ENCODE measurements at regions not wholly inside any gene's neighbourhood (a gene's known extent, or its start where the extent isn't known, plus 50 kb on each side); places are given as distances from the start of the nearest gene placed in this dataset.

DNA sequence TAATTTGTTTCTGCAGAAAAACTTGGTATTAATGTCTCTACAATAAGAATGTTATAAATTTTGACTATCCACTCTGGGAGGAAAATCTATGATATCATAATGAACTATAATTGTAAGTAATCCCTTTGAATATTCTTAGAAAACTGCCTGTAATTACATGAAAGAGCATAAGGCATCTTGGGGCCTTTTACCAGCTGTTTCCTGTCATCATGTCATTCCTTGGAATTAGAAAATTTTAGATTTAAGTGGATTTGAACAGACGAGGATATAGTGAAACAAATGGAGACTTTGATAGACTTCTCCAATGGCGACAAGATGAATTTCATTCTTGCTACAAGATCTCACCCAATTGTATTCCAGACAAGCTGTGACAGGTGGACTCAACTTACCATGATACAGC is 423.4 kb upstream of the FLRT2 start:
- Histone ChIP-seq H3K4me1 (ENCODE audit: insufficient read depth) (no peaks in the 10 kb centered on the region), H3K27me3 (no peaks in the 10 kb centered on the region), H2AFZ (no peak overlapping the region), H3K4me3 (no peak overlapping the region), H3K9me2 (replicated peaks; ENCODE audit: insufficient read depth) (no peaks in the 10 kb centered on the region), H3K4me2 (no peak overlapping the region), H4K20me1 (ENCODE audit: insufficient read depth, poor library complexity, severe bottlenecking) (no peaks in the 10 kb centered on the region), H3K36me3 (replicated peaks; ENCODE audit: insufficient read depth, low read depth) (no peaks in the 10 kb centered on the region), H3K79me2 (no peaks in the 10 kb centered on the region), H3K27ac (no peak overlapping the region), H3K9me3 (ENCODE audit: low read depth) (no peaks in the 10 kb centered on the region)
- no peak for DNase-seq (ENCODE audit: low spot score)
- 86% methylated on average over 2 of the region's 2 CpGs for WGBS (ENCODE audit: low lambda C conversion rate, missing lambda C conversion rate)
- TF ChIP-seq, protein P1, sequence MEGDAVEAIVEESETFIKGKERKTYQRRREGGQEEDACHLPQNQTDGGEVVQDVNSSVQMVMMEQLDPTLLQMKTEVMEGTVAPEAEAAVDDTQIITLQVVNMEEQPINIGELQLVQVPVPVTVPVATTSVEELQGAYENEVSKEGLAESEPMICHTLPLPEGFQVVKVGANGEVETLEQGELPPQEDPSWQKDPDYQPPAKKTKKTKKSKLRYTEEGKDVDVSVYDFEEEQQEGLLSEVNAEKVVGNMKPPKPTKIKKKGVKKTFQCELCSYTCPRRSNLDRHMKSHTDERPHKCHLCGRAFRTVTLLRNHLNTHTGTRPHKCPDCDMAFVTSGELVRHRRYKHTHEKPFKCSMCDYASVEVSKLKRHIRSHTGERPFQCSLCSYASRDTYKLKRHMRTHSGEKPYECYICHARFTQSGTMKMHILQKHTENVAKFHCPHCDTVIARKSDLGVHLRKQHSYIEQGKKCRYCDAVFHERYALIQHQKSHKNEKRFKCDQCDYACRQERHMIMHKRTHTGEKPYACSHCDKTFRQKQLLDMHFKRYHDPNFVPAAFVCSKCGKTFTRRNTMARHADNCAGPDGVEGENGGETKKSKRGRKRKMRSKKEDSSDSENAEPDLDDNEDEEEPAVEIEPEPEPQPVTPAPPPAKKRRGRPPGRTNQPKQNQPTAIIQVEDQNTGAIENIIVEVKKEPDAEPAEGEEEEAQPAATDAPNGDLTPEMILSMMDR (IDR thresholded peaks at IDR 0.05; ENCODE audit: poor library complexity), result no peak
- TF ChIP-seq EZH2phosphoT487 (IDR thresholded peaks at IDR 0.05; ENCODE audit: low read depth, severe bottlenecking, unreplicated experiment), result no peak
- TF ChIP-seq EZH2 (IDR thresholded peaks at IDR 0.05; ENCODE audit: borderline replicate concordance), result no peak

DNA sequence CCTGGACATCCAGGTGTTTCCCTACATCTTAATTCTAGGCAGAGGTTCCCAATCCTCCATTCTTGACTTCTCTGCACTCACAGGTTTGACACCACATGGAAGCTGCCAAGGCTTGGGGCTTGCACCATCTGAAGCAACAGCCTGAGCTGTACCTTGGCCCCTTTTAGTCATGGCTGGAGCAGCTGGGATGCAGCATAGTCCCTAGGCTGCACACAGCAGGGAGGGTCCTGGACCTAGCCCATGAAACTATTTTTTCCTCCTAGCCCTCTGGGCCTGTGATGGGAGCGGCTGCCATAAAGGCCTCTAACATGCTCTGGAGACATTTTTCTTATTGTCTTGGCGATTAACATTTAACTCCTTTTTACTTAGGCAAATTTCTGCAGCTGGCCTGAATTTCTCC is 417.2 kb upstream of the FLRT2 start:
- H2AFZ ChIP-seq, result no peak overlapping the region
- no peaks in the 10 kb centered on the region for H3K9me2 ChIP-seq (replicated peaks; ENCODE audit: insufficient read depth)
- H3K9me3 ChIP-seq (ENCODE audit: low read depth), result peaks cover 4% of the 10 kb centered on the region
- no peak overlapping the region for H3K4me3 ChIP-seq
- TF ChIP-seq EZH2phosphoT487 (IDR thresholded peaks at IDR 0.05; ENCODE audit: low read depth, severe bottlenecking, unreplicated experiment) (no peak), EZH2 (IDR thresholded peaks at IDR 0.05; ENCODE audit: borderline replicate concordance) (no peak)
- TF ChIP-seq, protein P1 (IDR thresholded peaks at IDR 0.05; ENCODE audit: poor library complexity), result no peak
- H4K20me1 ChIP-seq (ENCODE audit: insufficient read depth, poor library complexity, severe bottlenecking), result no peaks in the 10 kb centered on the region
- no peaks in the 10 kb centered on the region for H3K79me2 ChIP-seq
- no peaks in the 10 kb centered on the region for H3K36me3 ChIP-seq (replicated peaks; ENCODE audit: insufficient read depth, low read depth)
- no peak for DNase-seq (ENCODE audit: low spot score)
- H3K4me2 ChIP-seq, result no peak overlapping the region
- H3K4me1 ChIP-seq (ENCODE audit: insufficient read depth), result peaks cover 12% of the 10 kb centered on the region
- H3K27me3 ChIP-seq, result no peaks in the 10 kb centered on the region
- 95% methylated on average over 2 of the region's 2 CpGs for WGBS (ENCODE audit: low lambda C conversion rate, missing lambda C conversion rate)
- H3K27ac ChIP-seq, result no peak overlapping the region

DNA sequence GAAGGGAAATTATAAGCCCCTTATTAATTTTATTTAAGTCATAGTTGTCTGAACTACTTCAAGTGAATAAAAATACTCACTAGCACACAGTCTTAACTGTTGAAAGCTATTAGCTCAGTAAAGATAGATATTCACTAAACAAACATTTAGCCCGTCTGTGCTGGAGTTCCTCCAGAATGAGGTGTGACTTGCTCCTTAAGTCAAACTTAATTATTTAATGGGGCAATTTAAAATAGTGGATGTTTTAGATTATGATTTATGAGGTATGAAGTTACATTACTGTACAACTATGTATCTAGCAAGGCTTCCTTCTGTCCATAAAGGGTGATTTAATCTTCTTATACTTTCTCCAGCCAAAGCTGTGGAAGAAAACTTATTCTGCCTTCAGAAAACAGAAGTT is 414.0 kb upstream of the FLRT2 start:
- Histone ChIP-seq H3K4me3 (no peak overlapping the region), H3K9me3 (ENCODE audit: low read depth) (peaks cover 4% of the 10 kb centered on the region), H3K27ac (no peak overlapping the region), H3K79me2 (no peaks in the 10 kb centered on the region), H3K4me2 (no peak overlapping the region), H3K27me3 (no peaks in the 10 kb centered on the region), H4K20me1 (ENCODE audit: insufficient read depth, poor library complexity, severe bottlenecking) (no peaks in the 10 kb centered on the region), H3K4me1 (ENCODE audit: insufficient read depth) (peaks cover 17% of the 10 kb centered on the region), H3K9me2 (replicated peaks; ENCODE audit: insufficient read depth) (no peaks in the 10 kb centered on the region), H2AFZ (no peak overlapping the region), H3K36me3 (replicated peaks; ENCODE audit: insufficient read depth, low read depth) (no peaks in the 10 kb centered on the region)
- 9% methylated on average over 1 of the region's 1 CpG for WGBS (ENCODE audit: low lambda C conversion rate, missing lambda C conversion rate)
- no peak for DNase-seq (ENCODE audit: low spot score)
- TF ChIP-seq, protein P1 (IDR thresholded peaks at IDR 0.05; ENCODE audit: poor library complexity), result no peak
- TF ChIP-seq EZH2phosphoT487 (IDR thresholded peaks at IDR 0.05; ENCODE audit: low read depth, severe bottlenecking, unreplicated experiment) (no peak), EZH2 (IDR thresholded peaks at IDR 0.05; ENCODE audit: borderline replicate concordance) (no peak)

DNA sequence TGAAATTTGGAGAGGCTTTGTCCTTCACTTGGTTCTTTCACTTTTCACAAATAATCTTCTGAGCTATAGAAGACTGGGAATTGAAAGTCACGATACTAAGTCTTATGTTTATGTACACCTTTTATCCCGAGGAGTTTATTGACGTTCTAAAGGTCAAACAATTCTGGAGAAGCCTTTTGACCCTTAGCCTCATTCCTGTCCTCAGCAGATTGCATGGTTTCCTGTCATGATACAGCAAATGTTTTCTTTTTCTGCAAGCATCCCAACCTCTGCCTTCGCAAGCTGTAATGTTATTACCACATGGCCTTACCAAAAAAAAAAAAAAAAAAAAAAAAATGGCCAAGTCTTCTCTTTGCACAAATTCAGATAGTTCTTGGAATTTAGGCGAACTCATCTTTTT is 411.7 kb upstream of the FLRT2 start:
- DNase-seq (ENCODE audit: low spot score), result no peak
- no peaks in the 10 kb centered on the region for H4K20me1 ChIP-seq (ENCODE audit: insufficient read depth, poor library complexity, severe bottlenecking)
- H3K27ac ChIP-seq, result no peak overlapping the region
- 41% methylated on average over 5 of the region's 5 CpGs for WGBS (ENCODE audit: low lambda C conversion rate, missing lambda C conversion rate)
- H3K36me3 ChIP-seq (replicated peaks; ENCODE audit: insufficient read depth, low read depth), result no peaks in the 10 kb centered on the region
- no peaks in the 10 kb centered on the region for H3K27me3 ChIP-seq
- no peaks in the 10 kb centered on the region for H3K9me2 ChIP-seq (replicated peaks; ENCODE audit: insufficient read depth)
- no peak overlapping the region for H2AFZ ChIP-seq
- H3K79me2 ChIP-seq, result no peaks in the 10 kb centered on the region
- peak overlapping the region; percentile 32 for H3K4me2 ChIP-seq
- H3K9me3 ChIP-seq (ENCODE audit: low read depth), result no peaks in the 10 kb centered on the region
- no peak overlapping the region for H3K4me3 ChIP-seq
- H3K4me1 ChIP-seq (ENCODE audit: insufficient read depth), result peaks cover 17% of the 10 kb centered on the region
- TF ChIP-seq EZH2phosphoT487 (IDR thresholded peaks at IDR 0.05; ENCODE audit: low read depth, severe bottlenecking, unreplicated experiment), result no peak
